ENCODE measurements at regions not wholly inside any gene's neighbourhood (a gene's known extent, or its start where the extent isn't known, plus 50 kb on each side); places are given as distances from the start of the nearest gene placed in this dataset.

DNA sequence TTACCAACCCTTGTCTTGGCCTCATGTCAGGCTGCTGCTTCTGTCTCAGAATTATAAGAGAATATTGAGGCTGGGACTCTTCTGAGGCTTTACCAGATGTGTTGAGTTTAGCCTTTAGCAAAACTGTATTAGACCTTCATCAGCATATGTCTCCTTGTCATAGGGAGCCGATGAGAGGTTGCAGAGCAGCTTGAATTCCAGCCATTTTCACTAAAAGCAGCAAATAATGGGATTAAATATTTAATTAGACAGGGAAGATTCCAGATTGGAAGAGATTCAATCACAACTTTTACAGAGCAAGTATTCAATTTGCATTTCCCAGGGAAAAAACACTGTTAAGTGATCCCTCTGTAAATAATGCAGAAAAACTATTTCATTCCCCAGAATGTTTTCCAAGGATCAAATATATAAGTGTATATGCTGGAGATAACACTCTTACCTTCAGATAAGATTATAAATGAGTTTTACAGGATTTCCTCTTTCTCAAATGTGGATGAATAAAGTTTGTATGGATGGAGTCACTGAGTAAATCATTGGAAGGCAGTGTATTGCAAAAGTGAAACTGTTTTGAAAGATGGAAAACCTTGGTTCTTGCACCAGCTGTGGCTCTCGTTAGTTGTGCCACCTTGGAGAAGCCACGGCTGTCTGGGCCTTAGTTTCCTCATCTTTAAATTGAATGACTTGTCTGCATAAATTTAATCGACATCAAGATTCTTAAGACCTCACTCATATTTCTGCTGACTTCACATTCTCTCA lies 466.4 kb upstream of the SGO1 start:
- intact Hi-C loops (cut with DNase I), result no loop called here
- Histone ChIP-seq H3K9me3 (no peaks in the 10 kb centered on the region), H3K27ac (no peak overlapping the region), H3K36me3 (no peaks in the 10 kb centered on the region), H3K4me1 (ENCODE audit: insufficient read depth) (no peaks in the 10 kb centered on the region), H3K4me3 (no peak overlapping the region), H3K27me3 (no peaks in the 10 kb centered on the region)
- WGBS, 3 donors, result 51 to 61% (median 53%) methylated on average over 4 of the region's 4 CpGs
- TF ChIP-seq EP300 (IDR thresholded peaks at IDR 0.05) (no peak), POLR2A (IDR thresholded peaks at IDR 0.05) (no peak)
- TF ChIP-seq, protein P1, sequence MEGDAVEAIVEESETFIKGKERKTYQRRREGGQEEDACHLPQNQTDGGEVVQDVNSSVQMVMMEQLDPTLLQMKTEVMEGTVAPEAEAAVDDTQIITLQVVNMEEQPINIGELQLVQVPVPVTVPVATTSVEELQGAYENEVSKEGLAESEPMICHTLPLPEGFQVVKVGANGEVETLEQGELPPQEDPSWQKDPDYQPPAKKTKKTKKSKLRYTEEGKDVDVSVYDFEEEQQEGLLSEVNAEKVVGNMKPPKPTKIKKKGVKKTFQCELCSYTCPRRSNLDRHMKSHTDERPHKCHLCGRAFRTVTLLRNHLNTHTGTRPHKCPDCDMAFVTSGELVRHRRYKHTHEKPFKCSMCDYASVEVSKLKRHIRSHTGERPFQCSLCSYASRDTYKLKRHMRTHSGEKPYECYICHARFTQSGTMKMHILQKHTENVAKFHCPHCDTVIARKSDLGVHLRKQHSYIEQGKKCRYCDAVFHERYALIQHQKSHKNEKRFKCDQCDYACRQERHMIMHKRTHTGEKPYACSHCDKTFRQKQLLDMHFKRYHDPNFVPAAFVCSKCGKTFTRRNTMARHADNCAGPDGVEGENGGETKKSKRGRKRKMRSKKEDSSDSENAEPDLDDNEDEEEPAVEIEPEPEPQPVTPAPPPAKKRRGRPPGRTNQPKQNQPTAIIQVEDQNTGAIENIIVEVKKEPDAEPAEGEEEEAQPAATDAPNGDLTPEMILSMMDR (IDR thresholded peaks at IDR 0.05), result no peak
- no peak for DNase-seq

DNA sequence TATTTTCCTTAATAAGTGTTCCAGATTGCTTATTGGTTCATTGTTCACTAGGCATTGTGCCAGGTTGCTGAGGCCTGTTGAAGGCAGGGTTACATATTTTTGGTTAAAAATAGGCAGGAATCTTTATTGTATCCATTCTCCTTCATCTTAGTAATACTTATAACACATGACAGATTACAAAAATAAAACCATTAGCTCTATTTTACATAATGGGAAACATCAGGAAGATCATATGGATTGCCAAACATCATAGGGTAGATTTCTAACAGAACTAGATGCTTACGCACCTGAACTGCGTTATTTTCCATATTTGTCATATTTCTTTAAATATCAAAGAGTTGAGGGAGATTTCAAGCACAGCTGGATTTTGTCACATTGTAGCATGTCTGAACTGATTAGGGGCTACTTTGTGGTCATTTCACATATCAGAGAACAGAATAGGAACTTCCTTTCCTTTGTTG lies 462.9 kb upstream of the SGO1 start:
- 95 to 98% (median 95%) methylated on average over 2 of the region's 2 CpGs for WGBS, 3 donors
- H3K4me1 ChIP-seq (ENCODE audit: insufficient read depth), result no peaks in the 10 kb centered on the region
- no peak for DNase-seq
- intact Hi-C loops (cut with DNase I), result no loop called here
- H3K27me3 ChIP-seq, result no peaks in the 10 kb centered on the region
- no peak overlapping the region for H3K27ac ChIP-seq
- H3K9me3 ChIP-seq, result no peaks in the 10 kb centered on the region
- H3K36me3 ChIP-seq, result no peaks in the 10 kb centered on the region
- H3K4me3 ChIP-seq, result no peak overlapping the region
- no peak for TF ChIP-seq POLR2A (IDR thresholded peaks at IDR 0.05)
- TF ChIP-seq, protein P1 (IDR thresholded peaks at IDR 0.05), result no peak
- TF ChIP-seq EP300 (IDR thresholded peaks at IDR 0.05), result no peak

DNA sequence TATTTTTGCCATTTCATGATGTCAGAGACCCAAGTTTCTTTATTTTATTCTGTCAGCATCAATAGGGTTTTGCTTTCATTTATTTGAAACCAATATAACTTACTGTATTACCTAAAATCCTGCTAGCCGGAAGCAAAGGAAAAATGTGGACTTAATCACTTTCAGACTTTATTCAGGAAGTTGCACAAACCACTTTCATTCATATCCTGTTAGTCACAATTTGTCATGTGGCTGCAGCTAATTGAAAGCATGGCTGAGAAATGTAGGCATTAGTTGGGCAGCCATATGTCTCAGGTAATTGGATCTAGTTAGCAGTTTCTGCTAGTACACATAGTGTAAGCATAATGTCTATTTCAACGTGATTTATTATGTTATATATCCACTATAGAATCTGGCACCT lies 462.3 kb upstream of the SGO1 start:
- intact Hi-C loops (cut with DNase I), result no loop called here
- Histone ChIP-seq H3K4me1 (ENCODE audit: insufficient read depth) (no peaks in the 10 kb centered on the region), H3K36me3 (no peaks in the 10 kb centered on the region), H3K9me3 (no peaks in the 10 kb centered on the region), H3K27ac (no peak overlapping the region), H3K27me3 (no peaks in the 10 kb centered on the region), H3K4me3 (no peak overlapping the region)
- DNase-seq, result no peak
- no peak for TF ChIP-seq EP300 (IDR thresholded peaks at IDR 0.05)
- TF ChIP-seq, protein P1 (IDR thresholded peaks at IDR 0.05), result no peak
- no peak for TF ChIP-seq POLR2A (IDR thresholded peaks at IDR 0.05)
- 79 to 83% (median 81%) methylated on average over 2 of the region's 2 CpGs for WGBS, 3 donors

DNA sequence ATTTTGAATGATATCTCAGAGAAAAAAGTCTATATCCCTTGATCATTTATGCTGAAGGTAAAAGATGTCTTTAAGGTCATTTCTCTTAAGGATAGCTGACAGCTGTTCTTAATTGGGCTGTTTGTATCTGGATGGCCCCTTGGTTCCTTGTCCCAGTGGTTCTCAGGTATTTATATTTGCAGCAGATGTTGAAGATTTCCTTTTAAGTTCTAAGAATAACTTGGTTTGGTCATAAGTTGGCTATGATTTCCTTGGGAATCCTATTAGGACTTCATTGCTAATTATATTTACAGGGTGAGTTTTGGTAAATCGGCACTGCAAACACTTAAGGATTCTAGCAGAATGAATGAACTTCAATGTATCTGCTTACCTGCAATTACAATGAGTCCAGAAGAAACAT lies 460.4 kb upstream of the SGO1 start:
- Histone ChIP-seq H3K36me3 (no peaks in the 10 kb centered on the region), H3K27me3 (no peaks in the 10 kb centered on the region), H3K27ac (no peak overlapping the region), H3K4me3 (no peak overlapping the region), H3K4me1 (ENCODE audit: insufficient read depth) (no peaks in the 10 kb centered on the region), H3K9me3 (no peaks in the 10 kb centered on the region)
- WGBS, 3 donors, result 83 to 95% (median 94%) methylated on average over 1 of the region's 1 CpG
- no peak for DNase-seq
- intact Hi-C loops (cut with DNase I), result no loop called here
- TF ChIP-seq, protein P1 (IDR thresholded peaks at IDR 0.05), result no peak
- no peak for TF ChIP-seq EP300 (IDR thresholded peaks at IDR 0.05)
- TF ChIP-seq POLR2A (IDR thresholded peaks at IDR 0.05), result no peak
